DMS114 treated with DMSO at 0.1 percent for 48 hours (cell line): ENCODE measurements at regions not wholly inside any gene's neighbourhood (a gene's known extent, or its start where the extent isn't known, plus 50 kb on each side); places are given as distances from the start of the nearest gene placed in this dataset.
"Not testable (repeated sequence)": the region's sequence is repeated elsewhere in the genome, so short reads cannot be mapped to it uniquely, and the experiment has no call there.

Source experiments
- DNase-seq: peaks from one replicate; lab custom pipeline; 2025; ENCODE audit not compliant: unreplicated experiment; lab: John Stamatoyannopoulos, UW

GRCh38 chr3:99586701-99587100 is 51.7 kb upstream of the COL8A1 start:
- no peak for DNase-seq

DNA sequence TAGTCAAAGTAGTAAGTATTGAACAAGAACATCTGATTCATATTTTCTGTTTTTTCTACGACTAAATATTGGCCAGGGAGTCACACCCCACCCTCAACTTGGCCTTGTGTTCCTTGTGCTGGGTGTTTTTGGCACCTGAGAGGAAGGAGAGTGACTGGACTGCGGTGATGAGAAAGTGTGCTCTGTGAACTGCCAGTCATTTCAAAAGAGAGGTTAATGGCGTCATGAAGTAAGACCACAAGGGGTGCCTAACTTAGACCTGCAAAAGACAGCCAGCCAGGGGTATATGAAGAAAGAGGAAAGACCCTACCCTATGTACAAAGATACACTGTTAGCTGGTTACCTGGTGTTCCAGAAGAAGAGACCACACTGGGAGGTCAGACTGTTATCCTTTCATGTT is 58.4 kb upstream of the COL8A1 start:
- DNase-seq, result no peak

GRCh38 chr3:99579246-99579645 is 59.1 kb upstream of the COL8A1 start:
- no peak for DNase-seq

DNA sequence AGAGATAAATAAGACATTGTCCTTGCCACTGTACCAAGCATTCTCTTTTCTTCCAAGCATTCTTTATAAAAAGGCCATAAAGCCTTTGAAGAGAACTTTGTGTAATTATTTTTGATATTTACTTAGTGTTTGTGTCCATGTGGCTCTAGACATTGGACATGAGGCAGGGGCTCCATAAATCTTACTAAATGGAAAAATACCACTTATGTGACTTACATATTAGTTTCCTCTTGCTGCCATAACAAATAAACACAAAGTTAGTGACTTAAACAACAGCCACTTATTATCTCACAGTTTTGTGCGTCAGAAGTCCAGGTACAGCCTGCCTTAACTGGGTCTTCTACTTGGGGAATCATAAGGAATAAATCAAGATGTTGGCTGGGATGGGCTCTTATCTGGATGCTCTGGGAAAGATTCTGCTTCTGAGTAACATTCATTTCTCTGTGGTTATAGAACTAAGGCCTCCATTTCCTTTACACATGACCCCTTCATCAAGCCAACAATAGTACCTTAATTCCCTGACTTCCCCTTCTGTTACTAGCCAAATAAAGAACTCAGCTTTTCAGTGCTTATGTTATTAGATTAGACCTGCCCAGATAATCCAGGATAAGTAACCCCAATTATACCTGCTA is 59.9 kb upstream of the COL8A1 start:
- DNase-seq, result no peak

DNA sequence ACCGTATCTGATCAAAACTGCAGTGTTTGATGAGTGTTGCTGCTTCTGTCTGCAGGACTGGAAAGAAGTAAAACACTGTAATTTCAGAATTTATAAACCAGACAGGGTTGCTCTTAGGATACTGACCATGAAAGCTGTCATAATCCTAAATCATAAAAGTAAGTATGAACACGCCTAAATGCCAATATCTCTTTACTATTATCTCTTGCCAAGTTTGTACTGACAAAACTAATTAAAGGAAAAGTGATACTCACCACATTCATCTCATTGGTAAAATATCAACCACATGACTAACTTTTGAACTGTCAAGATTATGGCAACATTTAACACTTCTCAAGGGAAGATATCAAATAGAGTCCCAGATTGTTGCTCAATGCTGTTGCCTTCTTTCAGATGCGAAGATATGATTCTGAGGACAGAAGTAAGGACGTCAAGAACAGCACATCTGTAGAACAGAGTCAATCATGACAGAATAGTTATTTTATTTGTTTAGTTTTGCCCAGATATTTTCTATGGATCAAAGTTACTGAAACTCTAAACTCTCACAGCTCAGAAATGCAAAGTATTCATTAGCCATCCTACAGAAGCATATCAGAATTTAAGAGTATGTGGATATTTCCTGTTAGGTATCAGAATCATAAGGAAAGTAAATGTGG is 61.4 kb upstream of the COL8A1 start:
- DNase-seq, result no peak

DNA sequence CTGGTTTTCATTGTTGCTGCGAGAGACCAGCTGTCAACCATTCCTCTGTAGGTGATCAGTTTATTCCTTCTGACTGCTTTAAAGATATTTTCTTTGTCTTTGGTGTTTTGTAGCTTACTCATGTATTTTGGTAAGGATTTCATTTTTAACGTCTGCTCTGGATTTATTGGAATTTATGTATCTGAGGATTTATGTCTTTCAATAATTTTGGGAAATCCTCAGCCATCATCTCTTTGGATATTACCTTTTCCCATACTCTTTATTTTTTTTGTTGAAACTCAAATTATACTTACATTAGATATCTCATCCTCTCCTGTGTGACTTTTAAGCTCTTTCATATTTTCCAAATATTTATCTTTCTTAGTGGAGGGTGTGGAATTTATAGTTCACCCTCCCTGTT is 62.7 kb upstream of the COL8A1 start:
- DNase-seq, result no peak

- DNase-seq, result no peak
Measured at GRCh38 chr3:99570061-99570460, 68.3 kb upstream of the COL8A1 start.

DNA sequence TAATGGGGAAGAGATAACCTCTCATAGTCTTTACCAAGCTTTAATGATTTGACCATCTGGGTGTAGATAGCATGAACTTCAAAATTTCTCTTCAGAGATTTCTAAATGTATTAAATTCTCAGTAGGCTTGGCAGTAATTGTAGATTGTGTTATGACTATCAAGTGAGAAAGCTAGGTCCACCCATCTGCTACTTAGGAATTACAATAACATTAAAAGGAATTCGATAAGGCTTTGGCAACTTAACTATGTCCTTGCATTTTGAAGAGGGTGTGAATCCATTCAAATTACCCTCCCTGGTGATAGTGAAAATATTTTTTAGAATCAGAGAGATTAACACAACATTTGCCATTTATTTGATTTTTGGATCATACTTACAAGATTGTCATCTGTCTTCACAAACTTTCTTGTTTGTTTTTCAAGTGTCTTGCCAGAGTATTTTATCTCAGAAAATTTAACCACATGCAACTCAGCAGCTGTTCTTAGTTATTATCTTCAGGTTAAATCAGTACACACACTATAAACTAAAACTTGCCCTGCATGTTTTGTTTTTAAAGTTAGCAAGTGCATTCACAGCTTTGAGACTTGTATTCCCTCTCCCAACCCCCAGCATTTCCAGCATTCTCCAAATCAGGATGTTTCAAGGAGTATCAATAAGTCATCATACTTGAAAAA is 69.6 kb upstream of the COL8A1 start:
- DNase-seq, result no peak

- DNase-seq, result no peak
Measured at GRCh38 chr3:99565331-99565730, 73.1 kb upstream of the COL8A1 start.

DNA sequence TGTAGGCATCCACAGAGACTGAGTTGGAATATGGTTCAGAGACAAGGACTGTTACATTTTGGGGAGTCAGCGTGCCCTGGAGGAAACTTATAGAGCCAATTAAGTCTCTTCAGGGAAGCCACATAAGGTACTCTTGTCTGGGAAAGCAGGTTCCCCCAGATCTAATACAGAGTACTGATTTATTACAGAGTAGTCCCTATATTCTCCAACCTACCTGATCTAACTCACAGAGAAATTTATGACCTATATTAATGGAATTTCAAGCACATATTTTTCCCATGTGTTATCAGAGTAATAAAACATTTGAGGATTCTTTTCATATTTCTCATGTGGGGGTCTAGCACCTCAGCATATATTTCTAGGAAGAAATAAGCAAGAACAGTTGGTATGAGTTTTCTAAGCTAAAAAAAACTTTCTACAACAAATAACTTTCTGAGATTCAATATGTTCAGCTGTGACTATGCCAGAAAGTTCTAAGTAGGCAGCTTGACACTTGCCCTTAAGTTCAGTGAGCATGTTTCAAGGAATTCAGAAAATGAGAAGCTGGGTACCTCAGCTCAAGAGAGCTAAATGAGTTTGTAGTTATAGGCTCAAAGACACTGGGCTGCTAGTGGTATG is 75.3 kb upstream of the COL8A1 start:
- no peak for DNase-seq

- DNase-seq, result no peak
Measured at GRCh38 chr3:99562138-99562537, 76.3 kb upstream of the COL8A1 start.

DNA sequence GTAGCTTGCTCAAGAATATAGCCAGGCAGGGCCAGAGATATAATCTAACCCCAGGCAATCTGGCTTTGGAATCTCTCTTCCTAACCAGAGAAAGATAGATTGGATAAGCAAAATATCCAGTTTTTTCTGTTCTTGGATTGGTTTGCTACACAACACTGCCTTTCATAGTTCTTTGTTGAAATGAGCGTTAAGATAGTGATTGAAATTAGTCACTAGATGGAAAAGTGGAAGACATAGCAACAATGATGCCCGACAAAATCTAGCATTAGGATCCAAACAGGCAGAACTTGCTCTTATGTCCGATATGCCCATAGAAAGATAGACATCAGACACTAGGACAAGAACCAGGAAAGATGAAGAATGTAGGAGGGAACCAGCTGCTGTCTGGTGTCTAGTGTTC is 77.3 kb upstream of the COL8A1 start:
- DNase-seq, result no peak

GRCh38 chr3:99559196-99559595 is 79.2 kb upstream of the COL8A1 start:
- no peak for DNase-seq

DNA sequence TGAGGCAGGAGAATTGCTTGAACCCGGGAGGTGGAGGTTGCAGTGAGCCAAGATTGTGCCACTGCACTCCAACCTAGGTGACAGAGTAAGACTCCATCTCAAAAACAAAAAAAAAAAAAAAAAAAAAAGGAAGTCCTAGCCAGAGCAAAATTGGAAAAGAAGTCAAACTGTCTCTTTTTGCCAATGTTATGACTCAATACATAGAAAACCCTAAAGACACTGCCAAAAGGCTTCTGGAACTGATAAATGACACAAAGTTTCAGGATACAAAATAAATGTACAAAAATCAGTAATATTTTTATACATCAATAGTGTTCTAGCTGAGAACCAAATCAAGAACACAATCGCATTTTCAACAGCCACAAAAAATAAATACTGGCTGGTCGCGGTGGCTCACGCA is 82.5 kb upstream of the COL8A1 start:
- not testable (repeated sequence) for DNase-seq

GRCh38 chr3:99551520-99551919 is 86.9 kb upstream of the COL8A1 start:
- no peak for DNase-seq

- DNase-seq, result no peak
Measured at GRCh38 chr3:99549957-99550603, 88.3 kb upstream of the COL8A1 start.

DNA sequence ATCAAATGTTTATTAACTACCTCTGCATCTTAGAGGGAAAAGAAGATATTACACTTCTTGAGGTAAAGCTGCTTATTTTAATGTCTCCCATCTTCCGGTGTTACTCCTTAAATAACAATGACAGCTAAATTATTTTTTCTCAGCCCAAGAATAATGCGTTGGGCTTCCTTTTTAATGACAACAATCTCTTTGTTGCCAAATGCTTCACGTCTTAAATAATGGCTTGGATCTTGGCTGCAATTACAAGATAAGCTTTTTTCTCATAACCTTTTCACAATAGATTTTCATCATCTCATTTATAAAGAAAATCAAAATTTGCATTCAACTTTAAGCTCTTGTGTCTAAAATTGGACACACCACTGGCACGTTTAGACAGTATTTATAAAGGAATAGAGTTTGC is 89.2 kb upstream of the COL8A1 start:
- no peak for DNase-seq

DNA sequence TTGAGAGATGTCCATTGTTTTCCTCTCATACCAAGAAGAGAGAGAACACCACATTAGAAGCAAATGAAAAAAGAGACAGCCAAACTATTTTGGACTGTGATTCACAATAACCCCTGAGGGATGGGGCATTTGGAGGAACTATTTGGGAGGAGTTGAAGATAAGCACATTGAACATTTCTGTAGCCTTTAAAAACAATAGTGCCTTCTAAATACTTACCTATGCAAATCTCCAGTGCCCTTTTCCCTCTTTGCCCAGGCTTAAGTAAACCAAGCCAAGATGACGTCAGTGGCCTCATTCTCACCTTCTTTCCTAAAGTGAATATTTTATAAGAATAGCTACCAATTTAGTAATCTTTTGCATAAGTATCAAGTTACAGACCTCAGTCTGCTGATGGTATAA is 89.7 kb upstream of the COL8A1 start:
- no peak for DNase-seq

DNA sequence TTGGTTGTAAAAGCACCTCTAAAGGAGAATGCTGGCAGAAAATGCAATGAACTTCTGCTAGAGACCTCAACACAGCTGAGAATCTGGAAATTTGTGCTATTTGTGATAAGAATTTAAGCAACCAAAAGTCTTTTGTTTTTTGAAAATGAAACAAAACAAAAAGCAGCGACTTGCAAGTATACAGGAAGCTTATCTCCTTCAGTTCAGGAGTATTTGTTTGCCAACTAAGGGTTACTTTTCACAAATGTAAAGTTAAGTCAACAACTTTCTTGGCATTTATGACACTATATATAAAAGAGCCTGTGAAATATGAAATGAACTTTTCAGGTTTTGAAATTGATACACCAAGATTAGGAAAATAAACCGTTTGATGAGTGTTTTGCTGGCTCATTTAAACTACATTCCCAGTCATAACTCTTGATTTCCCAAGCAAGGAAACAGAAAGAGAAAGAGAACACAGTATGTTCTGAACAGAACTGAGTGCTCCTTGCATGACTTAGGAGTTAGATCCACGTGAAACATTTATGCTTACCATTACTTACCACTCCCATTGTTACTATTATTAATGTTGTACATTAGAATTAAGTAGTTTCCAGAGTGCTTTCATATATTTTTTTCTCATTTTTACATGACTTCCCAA is 92.3 kb upstream of the COL8A1 start:
- DNase-seq, result no peak

DNA sequence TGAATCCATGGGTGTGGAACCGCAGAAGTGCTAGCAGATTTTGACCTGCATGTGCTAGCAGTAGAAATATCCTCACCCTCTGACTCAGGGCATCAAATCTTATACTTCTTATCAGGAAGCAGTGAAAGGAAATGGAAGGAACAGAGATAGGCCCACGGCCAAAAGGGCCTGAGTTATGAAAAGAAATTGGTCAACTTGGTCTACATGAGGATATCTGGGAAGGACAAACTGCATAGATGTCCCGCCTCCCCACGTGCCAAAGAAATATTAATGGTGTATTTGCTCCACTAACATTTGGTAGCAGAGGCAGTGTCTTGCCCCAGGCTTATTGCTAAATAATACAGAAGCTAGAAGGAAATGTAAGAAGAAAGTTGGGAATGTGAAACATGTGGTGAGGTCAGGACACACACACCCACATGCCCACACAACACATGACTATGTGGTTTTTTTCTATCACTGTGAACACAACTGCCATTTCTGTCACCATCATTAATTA is 93.6 kb upstream of the COL8A1 start:
- no peak for DNase-seq

GRCh38 chr3:99543796-99544195 is 94.6 kb upstream of the COL8A1 start:
- DNase-seq, result no peak
